AG04449 (cell line): ENCODE measurements at regions not wholly inside any gene's neighbourhood (a gene's known extent, or its start where the extent isn't known, plus 50 kb on each side); places are given as distances from the start of the nearest gene placed in this dataset.
"Not testable (repeated sequence)": the region's sequence is repeated elsewhere in the genome, so short reads cannot be mapped to it uniquely, and the experiment has no call there.

ENCODE experiments used
- CTCF ChIA-PET: fragments of 350-600 bp; formaldehyde crosslinking; extraction: SDS; loops from one replicate; lab custom pipeline; 2021; ENCODE audit warnings: antibody characterized with exemption; lab: Yijun Ruan, JAX
- POLR2A ChIA-PET: fragments of 400-600, 350-600 bp; formaldehyde crosslinking; extraction: SDS; loops from one replicate; lab custom pipeline; 2020; ENCODE audit warnings: antibody characterized with exemption, inconsistent platforms; lab: Yijun Ruan, JAX
- DNase-seq: peaks from one replicate; pipeline ENCODE4 v3.0.0-alpha.2; 2010; ENCODE audit warnings: low read depth, low spot score
- H3K4me3 ChIP-seq: 2 replicates; pipeline ENCODE4 v1.5.1; 2011; ENCODE audit warnings: low read depth, mild to moderate bottlenecking, control low read depth, low read length
- TF ChIP-seq, protein P1 (sequence below): IDR thresholded peaks from one replicate; pipeline ENCODE4 v1.5.1; 2011; ENCODE audit warnings: mild to moderate bottlenecking, moderate library complexity, low read length, control low read depth, inconsistent platforms; ENCODE audit not compliant: insufficient read depth; ENCODE audit errors: missing control alignments

DNA sequence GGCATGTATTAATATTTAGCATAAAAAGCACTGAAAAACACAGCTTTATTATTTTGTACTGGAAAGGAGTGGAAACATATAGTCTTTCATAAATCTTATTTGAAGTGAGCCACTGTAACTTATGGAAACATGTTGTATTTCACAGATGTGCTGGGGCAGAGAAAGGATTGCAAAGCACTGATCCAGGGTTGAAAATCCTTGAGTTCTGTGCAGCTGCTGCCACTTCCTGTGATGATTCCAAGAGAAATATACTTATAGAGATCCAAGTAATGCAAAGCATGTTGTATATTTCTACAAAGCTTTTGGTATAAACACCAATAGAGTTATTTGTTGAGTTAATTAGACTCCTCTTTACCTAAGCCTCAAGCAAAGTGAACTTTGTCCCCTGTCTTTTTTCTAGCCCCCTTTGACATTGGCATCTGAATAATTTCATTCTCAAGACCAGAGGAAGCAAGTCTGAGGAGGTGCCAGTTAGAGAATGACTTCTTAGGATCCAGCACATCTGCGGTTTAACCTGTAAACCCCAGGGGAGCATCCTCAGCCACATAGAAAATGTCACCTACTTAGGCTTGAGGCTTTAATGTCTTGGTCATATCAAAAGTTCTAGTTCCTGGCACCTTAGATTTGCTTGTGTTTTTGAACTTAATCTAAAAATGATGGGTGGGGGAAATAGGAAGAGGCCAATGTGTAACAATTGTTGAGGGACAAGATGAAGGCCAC is 173.3 kb downstream of the FASLG start:
- POLR2A ChIA-PET, result no interaction called here
- no peak for DNase-seq
- TF ChIP-seq, protein P1, sequence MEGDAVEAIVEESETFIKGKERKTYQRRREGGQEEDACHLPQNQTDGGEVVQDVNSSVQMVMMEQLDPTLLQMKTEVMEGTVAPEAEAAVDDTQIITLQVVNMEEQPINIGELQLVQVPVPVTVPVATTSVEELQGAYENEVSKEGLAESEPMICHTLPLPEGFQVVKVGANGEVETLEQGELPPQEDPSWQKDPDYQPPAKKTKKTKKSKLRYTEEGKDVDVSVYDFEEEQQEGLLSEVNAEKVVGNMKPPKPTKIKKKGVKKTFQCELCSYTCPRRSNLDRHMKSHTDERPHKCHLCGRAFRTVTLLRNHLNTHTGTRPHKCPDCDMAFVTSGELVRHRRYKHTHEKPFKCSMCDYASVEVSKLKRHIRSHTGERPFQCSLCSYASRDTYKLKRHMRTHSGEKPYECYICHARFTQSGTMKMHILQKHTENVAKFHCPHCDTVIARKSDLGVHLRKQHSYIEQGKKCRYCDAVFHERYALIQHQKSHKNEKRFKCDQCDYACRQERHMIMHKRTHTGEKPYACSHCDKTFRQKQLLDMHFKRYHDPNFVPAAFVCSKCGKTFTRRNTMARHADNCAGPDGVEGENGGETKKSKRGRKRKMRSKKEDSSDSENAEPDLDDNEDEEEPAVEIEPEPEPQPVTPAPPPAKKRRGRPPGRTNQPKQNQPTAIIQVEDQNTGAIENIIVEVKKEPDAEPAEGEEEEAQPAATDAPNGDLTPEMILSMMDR, result no peak
- no peak overlapping the region for H3K4me3 ChIP-seq
- CTCF ChIA-PET, result interaction anchor here (1.1 kb wide), 1 partner anchor 371 kb away, joined by 3 read pairs; no protein-coding TSS in a partner anchor

DNA sequence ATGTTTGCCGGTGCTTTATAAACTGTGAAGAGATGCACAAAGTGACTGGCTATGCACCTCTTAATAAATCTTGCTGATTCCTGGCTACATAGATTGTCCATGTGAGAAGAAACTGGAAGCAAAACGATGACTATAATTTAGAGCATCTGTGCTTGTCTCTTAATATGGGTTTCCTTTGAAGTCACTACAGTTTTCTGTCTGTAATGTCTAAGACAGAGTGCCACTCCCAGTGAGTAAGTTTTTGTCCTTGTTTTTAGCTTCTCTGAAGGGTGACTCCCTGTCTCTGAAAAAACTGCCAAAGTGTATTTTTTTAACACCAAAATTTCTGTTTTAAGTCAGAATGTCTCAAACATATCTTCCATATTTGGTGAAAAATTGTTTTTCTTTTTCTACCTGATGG is 175.1 kb downstream of the FASLG start:
- CTCF ChIA-PET, result interaction anchor here (0.7 to 2.6 kb wide), 2 partner anchors 9 to 11 kb away, joined by 3 to 11 read pairs; no protein-coding TSS in a partner anchor
- no peak for DNase-seq
- no peak overlapping the region for H3K4me3 ChIP-seq
- TF ChIP-seq, protein P1, result no peak
- POLR2A ChIA-PET, result no interaction called here

DNA sequence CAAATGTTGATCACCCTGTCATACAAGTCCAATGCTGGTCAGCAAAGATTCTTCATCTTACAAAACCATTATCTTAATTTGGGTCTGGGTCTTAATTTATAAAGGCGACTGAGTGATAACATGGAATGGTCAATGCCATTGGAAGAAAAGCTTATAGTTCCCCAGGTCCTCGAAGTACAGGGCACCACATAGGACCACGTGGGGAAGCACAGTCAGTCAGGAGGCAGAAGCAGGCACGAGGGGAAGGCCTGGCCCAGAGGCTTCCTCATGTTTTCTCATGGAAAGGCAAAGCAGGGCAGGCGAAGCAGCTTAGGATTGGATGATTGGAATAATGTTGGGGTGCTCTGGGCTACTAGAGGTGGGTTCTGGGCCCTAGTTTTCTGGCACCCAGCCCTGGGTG is 175.7 kb downstream of the FASLG start:
- no peak overlapping the region for H3K4me3 ChIP-seq
- CTCF ChIA-PET, result interaction anchor here (2.6 kb wide), 1 partner anchor 10 kb away, joined by 11 read pairs; no protein-coding TSS in a partner anchor
- DNase-seq, result no peak
- POLR2A ChIA-PET, result no interaction called here
- TF ChIP-seq, protein P1, result no peak

DNA sequence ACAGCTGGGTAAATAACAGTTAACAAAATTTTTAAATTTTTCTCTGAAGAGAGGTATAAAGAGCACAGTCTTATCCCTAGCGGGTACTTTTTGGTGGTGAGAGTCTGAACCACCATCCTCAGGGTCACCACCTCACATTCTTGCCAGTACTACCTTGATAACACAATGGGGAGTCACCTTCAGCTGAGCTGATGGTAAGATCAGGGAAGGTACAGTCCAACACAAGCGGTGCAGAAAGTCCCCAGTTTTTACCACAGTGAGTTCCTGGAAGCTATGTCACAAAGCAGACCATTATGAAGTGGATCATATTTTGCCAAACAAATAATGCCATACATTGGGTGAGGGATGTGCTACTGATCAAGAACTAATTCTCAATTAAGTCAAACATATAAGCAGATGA is 176.9 kb downstream of the FASLG start:
- ChIA-PET CTCF (interaction anchor here (1.4 kb wide), 1 partner anchor 11 kb away, joined by 4 read pairs; no protein-coding TSS in a partner anchor), POLR2A (no interaction called here)
- DNase-seq, result no peak
- TF ChIP-seq, protein P1, result no peak
- no peak overlapping the region for H3K4me3 ChIP-seq

DNA sequence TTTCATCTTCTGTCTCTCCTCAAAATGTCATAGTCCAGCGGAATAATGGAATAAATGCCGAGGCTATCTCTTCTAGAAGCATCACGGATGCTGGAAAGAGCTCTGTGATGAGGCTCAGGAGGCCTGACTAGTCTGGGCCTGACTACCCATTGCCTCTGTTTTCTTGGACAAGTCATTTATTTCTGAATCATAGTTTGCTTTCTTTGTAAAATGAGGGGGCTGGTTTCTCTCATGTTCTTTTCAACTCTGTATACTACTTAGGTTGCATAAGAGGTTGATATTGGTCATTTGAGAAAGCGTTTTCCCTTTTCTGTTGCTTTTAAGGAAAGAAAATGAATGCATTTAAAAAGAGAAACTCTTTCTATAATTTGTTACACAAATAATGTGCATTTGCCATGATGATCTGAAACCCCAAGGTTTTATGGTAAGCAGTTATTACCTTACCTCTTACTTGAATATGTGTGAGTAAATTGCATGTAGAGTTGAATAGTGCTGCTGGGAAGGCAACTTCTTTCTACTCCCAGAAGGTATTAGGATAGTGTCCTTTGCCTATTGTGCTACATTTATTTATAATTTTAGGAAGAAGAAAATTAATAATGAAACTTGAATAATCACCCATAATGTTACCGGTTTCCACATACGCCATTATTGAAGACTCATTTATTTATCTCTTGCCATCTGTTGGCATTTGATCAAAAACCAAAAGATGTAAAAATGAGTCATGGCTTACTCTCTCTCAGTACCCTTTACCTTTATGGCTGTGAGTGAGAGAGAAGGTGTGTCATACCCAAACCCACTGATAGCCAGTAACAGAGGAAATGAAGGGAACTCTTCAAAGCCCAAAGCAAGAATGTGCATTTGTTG is 179.1 kb downstream of the FASLG start:
- ChIA-PET CTCF (no interaction called here), POLR2A (interaction anchor here (1.0 kb wide), 1 partner anchor 65 kb away, joined by 3 read pairs; no protein-coding TSS in a partner anchor)
- TF ChIP-seq, protein P1, result no peak
- DNase-seq, result no peak
- H3K4me3 ChIP-seq, result no peak overlapping the region

DNA sequence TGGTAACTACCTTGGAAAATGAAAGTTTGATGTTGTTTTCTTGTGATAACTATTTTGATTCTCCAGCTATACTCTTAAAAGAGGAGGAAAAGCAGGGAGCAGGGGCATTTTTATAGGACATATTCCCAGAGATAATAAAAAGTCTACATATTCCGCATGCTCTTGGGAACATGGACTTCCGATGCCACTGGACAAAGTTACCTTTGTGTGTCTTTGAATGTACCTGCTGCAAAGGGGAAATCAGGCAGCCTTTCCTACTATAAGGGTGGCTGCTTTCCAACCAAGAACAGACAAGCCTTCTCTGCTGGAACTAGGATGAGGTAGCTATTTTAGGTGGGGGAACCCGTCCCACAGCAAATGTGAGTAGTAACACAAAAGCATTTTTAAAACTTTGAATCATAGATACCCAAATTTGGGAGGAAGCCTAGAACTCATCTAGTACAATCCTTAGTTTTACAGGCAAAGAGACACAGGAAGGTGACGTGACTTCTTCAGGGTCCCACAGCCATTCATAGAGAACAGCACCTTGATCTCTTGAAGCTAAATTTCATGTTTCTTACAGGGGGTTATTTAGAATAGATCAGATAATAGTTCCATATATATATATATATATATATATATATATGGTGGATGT is 179.9 kb downstream of the FASLG start:
- CTCF ChIA-PET, result no interaction called here
- TF ChIP-seq, protein P1, result no peak
- no peak for DNase-seq
- POLR2A ChIA-PET, result no interaction called here
- H3K4me3 ChIP-seq, result no peak overlapping the region

DNA sequence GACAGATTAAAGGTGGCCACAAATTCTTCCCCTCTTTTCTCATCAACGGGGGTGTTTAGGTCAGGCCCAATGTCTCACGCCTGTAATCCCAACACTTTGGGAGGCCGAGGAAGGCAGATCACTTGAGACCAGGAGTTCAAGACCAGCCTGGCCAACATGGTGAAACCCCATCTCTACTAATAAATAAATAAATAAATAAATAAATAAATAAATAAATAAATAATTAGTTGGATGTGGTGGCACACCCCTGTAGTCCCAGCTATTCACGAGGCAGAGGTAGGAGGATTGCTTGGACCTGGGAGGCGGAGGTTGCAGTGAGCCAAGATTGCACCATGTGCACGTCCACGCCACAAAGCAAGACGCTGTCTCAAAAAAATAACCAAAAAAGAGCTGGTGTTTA is 180.7 kb downstream of the FASLG start:
- H3K4me3 ChIP-seq, POLR2A ChIA-PET, DNase-seq: not testable (repeated sequence)
- CTCF ChIA-PET, result interaction anchor here (1.2 to 1.4 kb wide), 2 partner anchors 11 to 582 kb away, joined by 3 read pairs; no protein-coding TSS in a partner anchor
